PFSK-1 (cell line): ENCODE measurements at regions not wholly inside any gene's neighbourhood (a gene's known extent, or its start where the extent isn't known, plus 50 kb on each side); places are given as distances from the start of the nearest gene placed in this dataset.

Source experiments
- FOXP2 ChIP-seq: optimal IDR thresholded peaks from 2 replicates; pipeline ENCODE3; 2011; ENCODE audit warnings: borderline replicate concordance, control low read depth, inconsistent platforms; ENCODE audit not compliant: insufficient read depth; ENCODE audit errors: extremely low read length, extremely low read depth
- POLR2AphosphoS5 ChIP-seq: IDR thresholded peaks from 2 replicates; pipeline ENCODE4 v1.6.1; 2012; ENCODE audit warnings: low read depth, mild to moderate bottlenecking, control low read depth, low read length, moderate library complexity
- SIN3A ChIP-seq: IDR thresholded peaks from 2 replicates; pipeline ENCODE4 v1.6.1; 2012; ENCODE audit warnings: mild to moderate bottlenecking, low read length, moderate library complexity, borderline replicate concordance; ENCODE audit not compliant: insufficient read depth
- TAF1 ChIP-seq: IDR thresholded peaks from 2 replicates; pipeline ENCODE4 v1.6.1; 2012; ENCODE audit warnings: low read length, control low read depth, borderline replicate concordance; ENCODE audit not compliant: insufficient read depth
- TF ChIP-seq, protein P1 (sequence below), 2 experiments: IDR thresholded peaks; 2 replicates each; pipeline versions ENCODE4 v1.6.1 to v1.8.0; 2011 to 2012; ENCODE audit warnings: low read depth in 2 of 2, low read length in 2 of 2, control low read depth in 1 of 2, inconsistent platforms in 1 of 2, mild to moderate bottlenecking in 1 of 2, moderate library complexity in 1 of 2; ENCODE audit not compliant: insufficient read depth in 1 of 2

DNA sequence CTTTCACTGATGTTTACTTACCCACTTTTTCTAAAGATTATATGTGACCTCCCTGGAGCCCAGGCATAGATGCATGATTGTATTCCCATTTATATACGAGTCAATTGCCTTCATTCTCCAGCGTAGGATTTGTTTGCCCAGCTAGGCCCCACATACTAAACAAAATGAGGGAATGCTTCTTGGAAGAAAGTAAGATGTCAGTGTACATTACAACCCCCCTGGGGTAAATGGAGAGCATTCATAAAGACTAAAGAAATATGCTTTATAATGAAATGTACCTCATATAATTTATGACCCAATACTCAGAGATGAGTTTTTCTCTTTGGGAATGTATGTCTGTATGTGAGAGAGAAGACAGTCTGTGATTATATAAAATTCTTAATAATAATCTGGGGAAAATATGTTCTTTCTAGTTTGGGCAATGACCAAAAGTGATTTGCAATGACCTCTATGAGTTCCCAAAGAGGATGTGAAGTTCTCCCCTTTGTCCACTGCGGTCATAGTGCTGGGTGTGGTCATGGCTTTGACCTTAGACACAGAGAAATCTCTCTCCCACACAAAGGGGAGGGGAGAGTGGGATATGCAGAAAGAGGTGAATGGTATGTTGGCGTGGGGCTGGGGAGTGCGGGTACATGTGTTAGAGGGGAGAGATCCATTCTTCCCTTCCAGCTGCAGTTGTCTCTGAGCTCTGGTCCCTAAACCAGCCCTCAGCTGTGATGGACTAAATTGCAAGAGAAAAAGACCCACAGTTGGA, 175.6 kb downstream of the EN1 start:
- no peak for TF ChIP-seq SIN3A
- TF ChIP-seq, protein P1, sequence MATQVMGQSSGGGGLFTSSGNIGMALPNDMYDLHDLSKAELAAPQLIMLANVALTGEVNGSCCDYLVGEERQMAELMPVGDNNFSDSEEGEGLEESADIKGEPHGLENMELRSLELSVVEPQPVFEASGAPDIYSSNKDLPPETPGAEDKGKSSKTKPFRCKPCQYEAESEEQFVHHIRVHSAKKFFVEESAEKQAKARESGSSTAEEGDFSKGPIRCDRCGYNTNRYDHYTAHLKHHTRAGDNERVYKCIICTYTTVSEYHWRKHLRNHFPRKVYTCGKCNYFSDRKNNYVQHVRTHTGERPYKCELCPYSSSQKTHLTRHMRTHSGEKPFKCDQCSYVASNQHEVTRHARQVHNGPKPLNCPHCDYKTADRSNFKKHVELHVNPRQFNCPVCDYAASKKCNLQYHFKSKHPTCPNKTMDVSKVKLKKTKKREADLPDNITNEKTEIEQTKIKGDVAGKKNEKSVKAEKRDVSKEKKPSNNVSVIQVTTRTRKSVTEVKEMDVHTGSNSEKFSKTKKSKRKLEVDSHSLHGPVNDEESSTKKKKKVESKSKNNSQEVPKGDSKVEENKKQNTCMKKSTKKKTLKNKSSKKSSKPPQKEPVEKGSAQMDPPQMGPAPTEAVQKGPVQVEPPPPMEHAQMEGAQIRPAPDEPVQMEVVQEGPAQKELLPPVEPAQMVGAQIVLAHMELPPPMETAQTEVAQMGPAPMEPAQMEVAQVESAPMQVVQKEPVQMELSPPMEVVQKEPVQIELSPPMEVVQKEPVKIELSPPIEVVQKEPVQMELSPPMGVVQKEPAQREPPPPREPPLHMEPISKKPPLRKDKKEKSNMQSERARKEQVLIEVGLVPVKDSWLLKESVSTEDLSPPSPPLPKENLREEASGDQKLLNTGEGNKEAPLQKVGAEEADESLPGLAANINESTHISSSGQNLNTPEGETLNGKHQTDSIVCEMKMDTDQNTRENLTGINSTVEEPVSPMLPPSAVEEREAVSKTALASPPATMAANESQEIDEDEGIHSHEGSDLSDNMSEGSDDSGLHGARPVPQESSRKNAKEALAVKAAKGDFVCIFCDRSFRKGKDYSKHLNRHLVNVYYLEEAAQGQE (IDR thresholded peaks at IDR 0.05; ENCODE audit: insufficient read depth in 1 of 2, low read depth in 2 of 2, low read length in 2 of 2): no peak

DNA sequence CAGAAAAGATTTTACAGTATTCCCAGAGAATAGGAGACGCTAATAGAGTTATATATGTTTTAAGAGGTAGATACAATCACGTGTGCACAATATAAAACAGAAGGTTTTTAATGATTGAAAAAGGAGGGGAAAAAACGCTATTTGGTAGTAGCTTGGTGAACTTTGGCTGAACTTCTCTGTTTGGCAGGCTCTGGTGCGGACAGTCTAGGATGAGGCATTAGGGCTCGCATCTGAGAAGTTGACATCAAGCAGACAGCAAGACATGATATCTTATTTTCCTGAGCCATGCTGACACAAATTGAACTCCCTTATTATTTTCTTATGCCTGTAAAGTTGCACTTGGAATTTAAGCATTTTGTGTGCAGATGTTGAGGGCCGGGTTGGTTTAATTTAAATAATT, 176.6 kb downstream of the EN1 start:
- TF ChIP-seq TAF1: no peak

DNA sequence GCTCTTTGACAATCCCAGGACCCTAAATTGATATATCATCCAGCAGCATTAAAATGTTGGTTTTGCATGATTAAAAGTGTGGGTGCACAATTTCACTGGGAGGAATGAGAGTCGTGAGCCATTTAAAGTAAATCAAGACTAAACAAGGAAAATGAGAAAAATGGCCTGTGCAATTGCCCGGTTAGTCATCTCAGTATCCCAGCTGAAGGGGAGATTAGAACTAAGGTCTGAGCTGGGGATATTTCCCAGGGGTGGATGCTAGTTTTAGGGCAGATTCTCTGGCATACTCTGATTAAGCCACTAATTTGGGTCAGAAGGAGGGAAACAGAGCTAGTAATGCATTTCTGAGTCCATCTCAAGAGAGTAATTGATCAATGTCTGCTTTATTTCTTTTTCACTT, 177.2 kb downstream of the EN1 start:
- TF ChIP-seq, protein P1 (IDR thresholded peaks at IDR 0.05; ENCODE audit: insufficient read depth in 1 of 2, low read depth in 2 of 2, low read length in 2 of 2): no peak
- TF ChIP-seq POLR2AphosphoS5 (no peak), SIN3A (no peak), FOXP2 (no peak)

DNA sequence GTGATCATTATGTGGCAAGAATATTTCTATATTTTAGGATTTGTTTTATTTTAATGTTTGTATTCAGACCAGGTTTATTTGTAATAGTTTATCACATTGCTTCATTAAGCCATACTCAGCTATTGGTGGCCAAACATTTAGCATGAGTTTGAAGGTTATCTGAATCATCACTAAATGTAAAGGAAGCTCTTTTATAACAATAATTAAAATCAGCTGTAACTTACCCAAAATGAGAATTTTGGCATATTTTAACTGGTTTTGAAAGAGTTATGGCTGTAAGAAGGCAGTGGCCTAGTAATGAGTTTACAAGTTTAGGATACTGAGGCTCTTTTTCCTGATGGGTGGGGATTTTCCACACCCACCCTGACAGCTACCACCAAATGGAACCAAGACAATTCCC, 177.8 kb downstream of the EN1 start:
- TF ChIP-seq, protein P1 (IDR thresholded peaks at IDR 0.05; ENCODE audit: insufficient read depth in 1 of 2, low read depth in 2 of 2, low read length in 2 of 2): no peak
- TF ChIP-seq TAF1 (no peak), POLR2AphosphoS5 (no peak), FOXP2 (no peak), SIN3A (no peak)

DNA sequence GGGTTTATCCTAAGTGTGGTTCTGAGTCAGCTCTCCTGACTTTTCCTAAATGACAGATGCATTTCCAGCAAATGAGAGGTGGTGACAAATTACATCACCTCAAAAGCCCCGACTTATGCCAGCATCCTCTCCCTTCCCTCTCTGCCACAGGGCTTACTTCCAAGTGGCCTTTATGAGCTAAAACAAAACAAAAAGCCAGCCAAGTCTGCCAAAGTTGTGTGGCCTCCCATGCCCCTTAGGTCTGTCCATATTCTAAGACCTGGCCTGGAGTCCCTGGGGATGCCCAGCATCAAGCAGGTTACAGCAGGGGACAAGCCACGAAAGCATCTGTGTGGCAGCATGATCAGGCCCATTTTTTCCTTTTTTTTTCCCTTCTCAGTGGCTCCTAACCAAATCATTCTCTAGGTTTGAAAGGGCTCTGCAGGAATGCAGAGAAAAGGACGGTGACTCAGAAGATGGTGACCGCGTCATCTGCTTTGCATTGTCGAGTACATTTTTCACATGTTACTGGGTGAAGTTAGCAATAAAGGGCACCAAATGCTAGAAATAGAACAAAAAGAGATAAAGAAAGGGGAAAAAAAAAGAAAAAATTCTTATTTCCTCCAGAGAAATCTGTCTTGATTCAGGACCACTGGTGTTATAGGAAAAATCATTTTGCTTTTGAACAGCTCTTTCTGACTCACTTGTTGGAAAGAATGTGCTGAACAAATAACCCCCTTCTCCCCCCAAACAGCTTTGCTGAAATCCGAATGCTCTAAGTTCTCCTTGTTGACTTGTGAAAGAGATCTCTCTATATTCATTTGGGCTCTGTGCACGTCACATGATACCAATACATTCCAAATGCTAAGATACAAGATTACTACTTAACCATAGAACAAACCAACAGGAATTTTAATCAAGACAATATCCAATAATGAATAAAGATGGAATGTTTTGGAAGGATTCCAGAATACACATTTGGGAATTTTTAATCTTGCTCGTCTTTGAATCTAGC, 178.7 kb downstream of the EN1 start:
- no peak for TF ChIP-seq SIN3A

DNA sequence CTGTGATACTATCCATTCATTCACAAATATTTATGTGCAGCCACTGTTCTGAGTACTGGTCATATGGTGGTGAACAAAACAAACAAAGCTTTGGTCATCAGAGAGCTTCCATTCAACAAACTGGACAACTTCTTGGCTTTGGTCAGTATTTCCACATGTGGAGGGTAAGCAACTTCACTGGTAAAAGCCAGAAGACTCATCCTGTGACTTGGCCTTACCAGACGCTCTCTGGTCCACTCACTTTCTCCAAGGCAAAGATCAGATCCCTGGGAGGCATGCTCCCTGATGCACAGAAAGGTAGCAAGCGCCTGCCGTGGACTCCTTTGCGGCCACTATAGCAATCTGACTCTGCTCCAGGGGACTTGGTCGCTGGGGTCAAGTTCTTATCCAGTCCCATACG, 179.5 kb downstream of the EN1 start:
- TF ChIP-seq POLR2AphosphoS5 (no peak), TAF1 (no peak), FOXP2 (no peak), SIN3A (no peak)
- TF ChIP-seq, protein P1 (IDR thresholded peaks at IDR 0.05; ENCODE audit: insufficient read depth in 1 of 2, low read depth in 2 of 2, low read length in 2 of 2): no peak
